Endothelial cell of umbilical vein (primary cell): ENCODE measurements at regions not wholly inside any gene's neighbourhood (a gene's known extent, or its start where the extent isn't known, plus 50 kb on each side); places are given as distances from the start of the nearest gene placed in this dataset.

ENCODE experiments used
- BruUV-seq: library from RNA; stranded (reverse); fragments of 400-500 nt; replicated peaks from 2 replicates; lab custom pipeline; 2021; lab: Mats Ljungman, UMichigan
- CTCF ChIA-PET: fragments of 300-600, 350-600 bp; sonication (Branson Sonifier 250); formaldehyde crosslinking; loops from one replicate; lab custom pipeline; 2021; ENCODE audit warnings: antibody characterized with exemption, inconsistent platforms; lab: Charles Lee
- POLR2A ChIA-PET: fragments of 300-600, 350-600 bp; sonication (Branson Sonifier 250); formaldehyde crosslinking; loops from one replicate; lab custom pipeline; 2021; ENCODE audit warnings: antibody characterized with exemption, inconsistent platforms; lab: Charles Lee
- DNase-seq: peaks from one replicate; pipeline ENCODE4 v3.0.0-alpha.2; 2011; ENCODE audit warnings: low read depth, low spot score
- FAIRE-seq: peaks from 2 replicates; lab custom pipeline; 2011; peaks lifted over from hg19 to GRCh38; lab: Jason Lieb, UNC
- H2AFZ ChIP-seq: 2 replicates; pipeline ENCODE4 v1.6.0; 2012; ENCODE audit warnings: low read depth, low read length, control low read depth, inconsistent platforms
- H3K27ac ChIP-seq: 2 replicates; pipeline ENCODE4 v1.5.1; 2011; ENCODE audit warnings: low read depth, mild to moderate bottlenecking, control low read depth, low read length, moderate library complexity; ENCODE audit not compliant: insufficient read depth
- H3K27me3 ChIP-seq, 2 experiments: 2 replicates each; pipeline versions ENCODE4 v1.6.0 to v1.6.1; 2011; ENCODE audit warnings: low read length in 2 of 2, mixed read lengths in 1 of 2; ENCODE audit not compliant: control insufficient read depth in 2 of 2, insufficient read depth in 2 of 2
- H3K36me3 ChIP-seq, 2 experiments: 2 replicates in 1 of 2; 3 replicates in 1 of 2; pipeline ENCODE4 v1.5.1; 2011; ENCODE audit warnings: low read length in 2 of 2, mild to moderate bottlenecking in 1 of 2, moderate library complexity in 1 of 2; ENCODE audit not compliant: control insufficient read depth in 2 of 2, insufficient read depth in 2 of 2; ENCODE audit errors: extremely low read depth in 1 of 2
- H3K4me1 ChIP-seq: 3 replicates; pipeline ENCODE4 v1.5.1; 2011; ENCODE audit warnings: mild to moderate bottlenecking, low read length; ENCODE audit not compliant: control insufficient read depth, insufficient read depth; ENCODE audit errors: extremely low read depth
- H3K4me2 ChIP-seq: 2 replicates; pipeline ENCODE4 v1.6.1; 2011; ENCODE audit warnings: low read length, control low read depth, mixed read lengths; ENCODE audit not compliant: insufficient read depth
- H3K4me3 ChIP-seq, 3 experiments: fragments of 200-600 bp in 1 of 3; sonication (generic), shearing (Covaris generic) in 1 of 3; replicated peaks in 1 of 3; 2 replicates each; pipeline ENCODE4 v1.5.1; 2011 to 2016; ENCODE audit warnings: control low read depth in 3 of 3, low read length in 3 of 3, mild to moderate bottlenecking in 2 of 3, inconsistent platforms in 1 of 3, low read depth in 1 of 3, moderate library complexity in 1 of 3; ENCODE audit not compliant: insufficient read depth in 1 of 3
- H3K79me2 ChIP-seq: 2 replicates; pipeline ENCODE4 v1.6.0; 2012; ENCODE audit warnings: low read length, inconsistent platforms; ENCODE audit not compliant: control insufficient read depth, insufficient read depth
- H3K9ac ChIP-seq: replicated peaks from 2 replicates; pipeline ENCODE3; 2011; ENCODE audit warnings: low read length, control low read depth; ENCODE audit not compliant: insufficient read depth; ENCODE audit errors: extremely low read depth
- H3K9me1 ChIP-seq: replicated peaks from 3 replicates; pipeline ENCODE4 v1.6.0; 2011; ENCODE audit warnings: mild to moderate bottlenecking, low read length; ENCODE audit not compliant: control insufficient read depth, insufficient read depth; ENCODE audit errors: extremely low read depth
- H3K9me3 ChIP-seq: replicated peaks from 2 replicates; pipeline ENCODE4 v1.5.1; 2012; ENCODE audit warnings: low read length, inconsistent platforms; ENCODE audit not compliant: control insufficient read depth, insufficient read depth
- H4K20me1 ChIP-seq: replicated peaks from 2 replicates; pipeline ENCODE3; 2011; ENCODE audit warnings: mild to moderate bottlenecking, low read length; ENCODE audit not compliant: control insufficient read depth, insufficient read depth; ENCODE audit errors: extremely low read depth
- CTCF ChIP-seq, 2 donors: IDR thresholded peaks; 1 replicate in 1 of 2; 2 replicates in 1 of 2; pipeline ENCODE4 v1.5.1; 2011; ENCODE audit warnings: low read length in 2 of 2, mild to moderate bottlenecking in 2 of 2, moderate library complexity in 2 of 2, control low read depth in 1 of 2, inconsistent platforms in 1 of 2, low read depth in 1 of 2; ENCODE audit not compliant: insufficient read depth in 1 of 2; ENCODE audit errors: extremely low read depth in 1 of 2
- EZH2 ChIP-seq: IDR thresholded peaks from 2 replicates; pipeline ENCODE4 v1.6.1; 2012; ENCODE audit warnings: borderline replicate concordance, low read depth, mild to moderate bottlenecking, moderate library complexity, low read length, inconsistent platforms; ENCODE audit not compliant: severe bottlenecking
- FOS ChIP-seq: IDR thresholded peaks from 2 replicates; pipeline ENCODE4 v1.6.1; 2011; ENCODE audit warnings: mild to moderate bottlenecking, low read length, moderate library complexity, borderline replicate concordance; ENCODE audit not compliant: insufficient read depth
- GATA2 ChIP-seq: IDR thresholded peaks from 2 replicates; pipeline ENCODE4 v1.7.0; 2011; ENCODE audit warnings: low read depth, mild to moderate bottlenecking, moderate library complexity, mixed read lengths, low read length; ENCODE audit not compliant: insufficient read length, insufficient read depth
- JUN ChIP-seq: IDR thresholded peaks from 2 replicates; pipeline ENCODE4 v1.6.1; 2011; ENCODE audit warnings: borderline replicate concordance, low read depth; ENCODE audit not compliant: insufficient read length, insufficient read depth
- MAX ChIP-seq: IDR thresholded peaks from 2 replicates; pipeline ENCODE4 v1.6.1; 2011; ENCODE audit not compliant: insufficient read depth, insufficient read length
- MYC ChIP-seq: IDR thresholded peaks from one replicate; pipeline ENCODE4 v1.6.1; 2011; ENCODE audit warnings: mild to moderate bottlenecking, low read depth, low read length
- POLR2A ChIP-seq: IDR thresholded peaks from 2 replicates; pipeline ENCODE4 v1.6.1; 2012; ENCODE audit warnings: low read depth, mild to moderate bottlenecking, control low read depth, low read length
- POLR2AphosphoS5 ChIP-seq: IDR thresholded peaks from 2 replicates; pipeline ENCODE4 v1.6.1; 2012; ENCODE audit warnings: low read depth, mild to moderate bottlenecking, control low read depth, low read length, moderate library complexity; ENCODE audit not compliant: insufficient read depth
- dilution Hi-C: fragments of 300-500 bp; cut with MboI; formaldehyde crosslinking; loops from one replicate; pipeline ENCODE4 v1.15.0; 2019; ENCODE audit warnings: low sequenced_read_pairs; ENCODE audit not compliant: extremely low pct_ligation_motif_present
- intact Hi-C: fragments of 100-400 bp; cut with micrococcal nuclease; formaldehyde crosslinking; loops from one replicate; pipeline ENCODE4 v1.10.0; 2022

- no TSS peak for BruUV-seq
- POLR2A ChIA-PET, result no interaction called here
- Histone ChIP-seq H3K79me2 (no peaks in the 10 kb centered on the region), H3K27me3 (peaks cover 4% of the 10 kb centered on the region in 2 experiments), H3K9me3 (no peaks in the 10 kb centered on the region), H4K20me1 (no peaks in the 10 kb centered on the region), H3K4me2 (no peak overlapping the region), H3K9ac (no peak overlapping the region), H3K27ac (no peak overlapping the region), H2AFZ (no peak overlapping the region), H3K9me1 (no peaks in the 10 kb centered on the region), H3K4me3 (no peak overlapping the region), H3K4me1 (no peaks in the 10 kb centered on the region), H3K36me3 (no peaks in the 10 kb centered on the region)
- CTCF ChIA-PET, result interaction anchor here (1.1 to 1.4 kb wide), 2 partner anchors 17 to 19 kb away, joined by 3 read pairs; no protein-coding TSS in a partner anchor
- TF ChIP-seq MYC, result no peak
- no peak for TF ChIP-seq JUN
- TF ChIP-seq GATA2, result no peak
- no peak for TF ChIP-seq POLR2A
- no peak for TF ChIP-seq POLR2AphosphoS5
- no peak for TF ChIP-seq FOS
- no peak for TF ChIP-seq EZH2
- TF ChIP-seq MAX, result no peak
- no peak for TF ChIP-seq CTCF (IDR thresholded peaks at IDR 0.05; ENCODE audit: extremely low read depth in 1 of 2, insufficient read depth in 1 of 2, low read depth in 1 of 2, low read length in 2 of 2)
- FAIRE-seq, result no peak
- no peak for DNase-seq
- intact Hi-C loops, result no loop called here
- dilution Hi-C loops, result no loop called here
These were observed 55.3 kb upstream of the TEAD1 start for GRCh38 chr11:12618743-12619540.
